T-helper 1 cell treated with Interleukin-12 subunit alpha and Interleukin-12 subunit beta and Interleukin-4 antibody, amounts not matched to agents 30 μg/mL and 1 μg/mL, for 36 hours (primary cell): ENCODE measurements at regions not wholly inside any gene's neighbourhood (a gene's known extent, or its start where the extent isn't known, plus 50 kb on each side); places are given as distances from the start of the nearest gene placed in this dataset.
"Not testable (repeated sequence)": the region's sequence is repeated elsewhere in the genome, so short reads cannot be mapped to it uniquely, and the experiment has no call there.

Experiments used
- H3K27ac Mint-ChIP-seq: one replicate; pipeline ENCODE4 v1.8.0; 2021; ENCODE audit warnings: mild to moderate bottlenecking, mixed read lengths
- H3K27me3 Mint-ChIP-seq: one replicate; pipeline ENCODE4 v1.8.0; 2021; ENCODE audit warnings: low read depth, mixed read lengths
- H3K36me3 Mint-ChIP-seq: one replicate; pipeline ENCODE4 v1.8.0; 2021; ENCODE audit warnings: low read depth, mixed read lengths
- H3K4me1 Mint-ChIP-seq: one replicate; pipeline ENCODE4 v1.8.0; 2021; ENCODE audit warnings: low read depth, mixed read lengths
- H3K4me3 Mint-ChIP-seq: one replicate; pipeline ENCODE4 v1.8.0; 2021; ENCODE audit warnings: mild to moderate bottlenecking, moderate library complexity, mixed read lengths
- H3K9me3 Mint-ChIP-seq: one replicate; pipeline ENCODE4 v1.8.0; 2021; ENCODE audit warnings: mixed read lengths

GRCh38 chr3:140871022-140871421, 70.6 kb upstream of the SLC25A36 start:
- H3K27me3 Mint-ChIP-seq: no peaks in the 10 kb centered on the region
- no peak overlapping the region for H3K4me3 Mint-ChIP-seq
- H3K36me3 Mint-ChIP-seq: no peaks in the 10 kb centered on the region
- no peaks in the 10 kb centered on the region for H3K4me1 Mint-ChIP-seq
- no peak overlapping the region for H3K27ac Mint-ChIP-seq
- no peaks in the 10 kb centered on the region for H3K9me3 Mint-ChIP-seq

- not testable (repeated sequence) for H3K4me1 Mint-ChIP-seq, H3K27me3 Mint-ChIP-seq, H3K27ac Mint-ChIP-seq, H3K9me3 Mint-ChIP-seq, H3K36me3 Mint-ChIP-seq, H3K4me3 Mint-ChIP-seq
Measured at GRCh38 chr3:140872165-140872564, 69.5 kb upstream of the SLC25A36 start.

GRCh38 chr3:140883428-140884040, 58.1 kb upstream of the SLC25A36 start:
- Mint-ChIP-seq H3K36me3 (no peaks in the 10 kb centered on the region), H3K4me1 (no peaks in the 10 kb centered on the region), H3K9me3 (peaks cover 4% of the 10 kb centered on the region), H3K4me3 (no peak overlapping the region), H3K27me3 (peaks cover 3% of the 10 kb centered on the region), H3K27ac (no peak overlapping the region)

- not testable (repeated sequence) for H3K27me3 Mint-ChIP-seq, H3K9me3 Mint-ChIP-seq, H3K4me1 Mint-ChIP-seq, H3K27ac Mint-ChIP-seq, H3K36me3 Mint-ChIP-seq, H3K4me3 Mint-ChIP-seq
Measured at GRCh38 chr3:140885697-140886096, 55.9 kb upstream of the SLC25A36 start.
